HG03045 (cell line): ENCODE measurements at regions not wholly inside any gene's neighbourhood (a gene's known extent, or its start where the extent isn't known, plus 50 kb on each side); places are given as distances from the start of the nearest gene placed in this dataset.
"Not testable (repeated sequence)": the region's sequence is repeated elsewhere in the genome, so short reads cannot be mapped to it uniquely, and the experiment has no call there.

ENCODE experiments used
- ATAC-seq: cut with Tn5 transposase; IDR thresholded peaks from one replicate; pipeline ENCODE4 v1.9.1; 2021; ENCODE audit warnings: mild to moderate bottlenecking, moderate library complexity; ENCODE audit not compliant: unreplicated experiment

- not testable (repeated sequence) for ATAC-seq
Measured at GRCh38 chr15:30755036-30755687, 129.2 kb downstream of the ARHGAP11B start.

- ATAC-seq = not testable (repeated sequence)
Measured at GRCh38 chr15:30760633-30761032, 134.7 kb downstream of the ARHGAP11B start.

DNA sequence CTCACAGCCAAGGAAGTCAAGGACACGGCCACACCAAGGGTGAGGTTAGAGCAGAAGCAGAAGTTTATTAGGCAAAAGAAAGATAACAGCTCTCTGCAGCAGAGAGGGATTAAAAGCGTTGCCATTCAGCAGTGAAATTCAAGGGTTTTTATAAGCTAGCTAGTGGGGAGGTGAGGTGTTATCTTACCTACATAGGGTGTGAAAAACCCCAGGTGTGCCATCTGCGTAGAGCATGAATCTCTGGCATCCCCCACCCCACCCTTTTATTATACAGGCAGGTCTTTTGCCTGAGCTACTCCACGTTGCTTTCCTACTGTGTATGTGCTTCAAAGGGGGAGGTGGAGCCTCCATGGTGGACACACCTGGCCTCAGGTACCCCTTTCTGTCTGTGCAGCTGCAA, 135.4 kb downstream of the ARHGAP11B start:
- not testable (repeated sequence) for ATAC-seq

GRCh38 chr15:30769390-30770124, 134.2 kb upstream of the FAN1 start:
- ATAC-seq = not testable (repeated sequence)

- no peak for ATAC-seq
Measured at GRCh38 chr15:30770759-30771158, 133.0 kb upstream of the FAN1 start.

DNA sequence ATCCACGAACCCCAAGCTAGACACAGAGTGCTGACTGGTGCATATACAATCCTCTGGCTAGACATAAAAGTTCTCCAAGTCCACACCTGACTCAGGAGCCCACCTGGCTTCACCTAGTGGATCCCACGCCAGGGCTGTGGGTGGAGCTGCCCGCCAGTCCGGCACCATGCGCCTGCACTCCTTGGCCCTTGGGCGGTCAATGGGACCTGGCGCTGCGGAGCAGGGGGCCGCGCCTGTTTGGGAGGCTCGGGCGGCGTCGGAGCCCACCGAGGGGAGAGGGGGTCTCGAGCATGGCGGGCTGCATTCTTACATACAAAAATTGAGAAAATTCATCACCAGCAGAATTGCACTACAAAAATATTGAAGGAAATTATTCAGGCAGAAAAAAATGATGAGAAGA, 120.7 kb upstream of the FAN1 start:
- no peak for ATAC-seq

DNA sequence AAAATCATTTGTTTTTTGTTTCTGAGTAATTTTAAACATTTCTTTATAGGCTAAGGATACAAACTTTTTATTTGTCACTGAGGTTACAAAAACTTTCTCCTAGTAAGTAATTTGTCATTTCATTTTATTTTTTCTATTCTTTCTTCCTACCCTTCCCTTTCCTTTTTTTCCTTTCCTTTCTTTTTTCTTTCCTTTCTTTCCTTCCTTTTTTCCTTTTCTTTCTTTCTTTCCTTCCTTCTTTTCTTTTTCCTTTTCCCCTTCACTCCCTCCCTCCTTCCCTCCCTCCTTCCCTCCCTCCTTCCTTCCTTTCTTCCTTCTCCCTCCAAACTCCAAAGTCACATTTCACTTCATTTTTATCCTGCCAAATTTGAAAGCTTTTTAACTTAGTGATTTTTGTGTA, 115.1 kb upstream of the FAN1 start:
- ATAC-seq = no peak

GRCh38 chr15:30791239-30792175, 112.2 kb upstream of the FAN1 start:
- ATAC-seq = no peak

DNA sequence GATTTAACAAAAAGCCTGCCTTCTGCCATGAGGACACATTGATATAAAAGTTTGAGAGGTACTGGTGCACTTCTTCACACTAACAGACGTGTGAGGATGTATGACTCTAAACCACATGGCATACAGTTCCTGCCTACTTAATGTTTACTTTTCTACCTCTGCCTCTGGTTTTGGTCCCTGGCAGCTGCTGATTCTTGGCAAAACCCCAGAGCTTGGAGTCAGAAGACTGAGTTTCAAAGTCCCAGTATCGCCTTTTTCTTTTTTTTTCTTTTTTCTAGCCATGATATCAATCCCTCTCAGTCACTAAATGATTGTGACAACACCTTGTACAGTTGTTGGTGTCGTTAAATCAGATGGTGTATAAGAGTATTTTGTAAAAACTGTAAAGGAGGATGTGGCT, 110.9 kb upstream of the FAN1 start:
- ATAC-seq = not testable (repeated sequence)

- ATAC-seq = no peak
Measured at GRCh38 chr15:30794388-30794787, 109.3 kb upstream of the FAN1 start.

- not testable (repeated sequence) for ATAC-seq
Measured at GRCh38 chr15:30799565-30799964, 104.2 kb upstream of the FAN1 start.

DNA sequence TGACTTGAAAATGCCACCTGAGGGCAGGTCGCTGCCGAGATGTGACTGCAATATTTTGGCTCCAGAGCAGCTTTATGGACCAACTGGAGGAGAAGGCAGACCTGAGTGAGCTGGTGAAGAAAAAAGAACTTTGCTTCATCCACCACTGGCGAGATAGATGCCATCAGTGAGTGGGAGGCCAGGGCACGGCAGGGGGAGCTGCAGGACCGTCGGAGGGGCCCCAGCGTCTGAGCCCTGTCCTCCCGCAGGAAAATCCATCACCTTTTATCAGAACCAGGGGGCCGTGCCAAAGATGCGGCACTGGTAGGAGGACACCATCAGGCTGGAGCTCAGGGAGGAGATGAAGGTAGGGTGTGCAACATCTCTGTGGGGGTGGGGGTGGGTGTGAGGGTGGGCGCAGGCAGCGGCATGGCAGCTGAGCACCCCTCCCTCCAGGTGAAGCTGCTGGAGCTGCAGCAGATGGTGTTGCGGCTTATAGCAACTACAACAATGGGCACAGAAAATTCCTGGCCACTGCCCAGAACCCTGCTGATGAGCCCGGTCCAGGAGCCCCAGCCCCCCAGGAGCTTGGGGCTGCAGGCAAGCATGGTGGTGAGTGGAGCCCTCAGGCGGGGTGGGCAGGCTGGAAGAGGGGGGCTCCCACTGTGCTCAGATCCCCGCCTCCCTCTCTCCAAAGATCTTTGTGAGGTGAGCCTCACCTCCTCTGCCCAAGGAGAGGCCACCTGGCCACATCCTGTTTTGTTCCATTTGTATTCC, 102.4 kb upstream of the FAN1 start:
- not testable (repeated sequence) for ATAC-seq

GRCh38 chr15:30802001-30802400, 101.7 kb upstream of the FAN1 start:
- ATAC-seq = not testable (repeated sequence)

DNA sequence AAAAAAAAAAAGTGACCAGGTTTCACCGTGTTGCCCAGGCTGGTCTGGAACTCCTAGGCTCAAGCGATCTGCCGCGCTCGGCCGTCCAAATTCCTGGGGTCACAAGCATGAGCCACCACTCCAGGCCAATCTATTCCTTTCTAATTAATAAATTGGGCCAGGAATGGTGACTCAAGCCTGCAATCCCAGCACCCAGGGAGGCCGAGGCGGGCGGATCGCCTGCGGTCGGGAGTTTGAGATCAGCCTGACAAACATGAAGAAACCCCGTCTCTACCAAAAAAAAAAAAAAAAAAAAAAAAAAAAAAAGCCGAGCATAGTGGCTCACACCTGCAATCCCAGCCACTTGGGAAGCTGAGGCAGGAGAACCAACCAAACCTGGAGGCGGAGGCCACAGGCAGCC, 100.0 kb upstream of the FAN1 start:
- ATAC-seq = not testable (repeated sequence)

- no peak for ATAC-seq
Measured at GRCh38 chr15:30816430-30816829, 87.3 kb upstream of the FAN1 start.

- ATAC-seq = not testable (repeated sequence)
Measured at GRCh38 chr15:30823068-30823813, 80.5 kb upstream of the FAN1 start.

GRCh38 chr15:30824518-30825195, 79.1 kb upstream of the FAN1 start:
- ATAC-seq = no peak

- no peak for ATAC-seq
Measured at GRCh38 chr15:30827625-30828303, 76.0 kb upstream of the FAN1 start.

- ATAC-seq = not testable (repeated sequence)
Measured at GRCh38 chr15:30828304-30828639, 75.4 kb upstream of the FAN1 start.
